Neutrophil (primary cell): ENCODE measurements at regions not wholly inside any gene's neighbourhood (a gene's known extent, or its start where the extent isn't known, plus 50 kb on each side); places are given as distances from the start of the nearest gene placed in this dataset.

Source experiments
- H3K27ac ChIP-seq: fragments of 200-600 bp; sonication (generic); 2 replicates; pipeline ENCODE4 v1.5.1; 2016; ENCODE audit warnings: mild to moderate bottlenecking, moderate library complexity
- H3K27me3 ChIP-seq: fragments of 200-600 bp; sonication (generic); 2 replicates; pipeline ENCODE4 v1.6.0; 2016; ENCODE audit warnings: mild to moderate bottlenecking
- H3K36me3 ChIP-seq: fragments of 200-600 bp; sonication (generic); 2 replicates; pipeline ENCODE4 v1.5.1; 2017
- H3K4me1 ChIP-seq, 2 experiments: fragments of 200-600 bp in 1 of 2; sonication (generic) in 1 of 2; 1 replicate in 1 of 2; 2 replicates in 1 of 2; pipeline versions ENCODE4 v1.5.1 to v1.6.1; 2013 to 2016; ENCODE audit warnings: low read depth in 1 of 2, low read length in 1 of 2, mild to moderate bottlenecking in 1 of 2, moderate library complexity in 1 of 2; ENCODE audit not compliant: control insufficient read depth in 1 of 2, insufficient read depth in 1 of 2
- H3K4me3 ChIP-seq, 2 experiments: fragments of 200-600 bp in 1 of 2; sonication (generic) in 1 of 2; 1 replicate in 1 of 2; 2 replicates in 1 of 2; pipeline ENCODE4 v1.5.1; 2013 to 2016; ENCODE audit warnings: low read depth in 1 of 2, low read length in 1 of 2, mild to moderate bottlenecking in 1 of 2, moderate library complexity in 1 of 2
- H3K9me3 ChIP-seq: fragments of 200-600 bp; sonication (generic); 2 replicates; pipeline ENCODE4 v1.5.1; 2016
- TF ChIP-seq, protein P1 (sequence below): fragments of 200-600 bp; sonication (generic); IDR thresholded peaks from 2 replicates; pipeline ENCODE4 v1.5.1; 2016; ENCODE audit warnings: antibody characterized with exemption

- Histone ChIP-seq H3K4me3 (no peak overlapping the region), H3K36me3 (no peaks in the 10 kb centered on the region), H3K4me1 (no peaks in the 10 kb centered on the region), H3K27ac (no peak overlapping the region), H3K27me3 (peaks cover 82% of the 10 kb centered on the region), H3K9me3 (no peaks in the 10 kb centered on the region)
- TF ChIP-seq, protein P1, sequence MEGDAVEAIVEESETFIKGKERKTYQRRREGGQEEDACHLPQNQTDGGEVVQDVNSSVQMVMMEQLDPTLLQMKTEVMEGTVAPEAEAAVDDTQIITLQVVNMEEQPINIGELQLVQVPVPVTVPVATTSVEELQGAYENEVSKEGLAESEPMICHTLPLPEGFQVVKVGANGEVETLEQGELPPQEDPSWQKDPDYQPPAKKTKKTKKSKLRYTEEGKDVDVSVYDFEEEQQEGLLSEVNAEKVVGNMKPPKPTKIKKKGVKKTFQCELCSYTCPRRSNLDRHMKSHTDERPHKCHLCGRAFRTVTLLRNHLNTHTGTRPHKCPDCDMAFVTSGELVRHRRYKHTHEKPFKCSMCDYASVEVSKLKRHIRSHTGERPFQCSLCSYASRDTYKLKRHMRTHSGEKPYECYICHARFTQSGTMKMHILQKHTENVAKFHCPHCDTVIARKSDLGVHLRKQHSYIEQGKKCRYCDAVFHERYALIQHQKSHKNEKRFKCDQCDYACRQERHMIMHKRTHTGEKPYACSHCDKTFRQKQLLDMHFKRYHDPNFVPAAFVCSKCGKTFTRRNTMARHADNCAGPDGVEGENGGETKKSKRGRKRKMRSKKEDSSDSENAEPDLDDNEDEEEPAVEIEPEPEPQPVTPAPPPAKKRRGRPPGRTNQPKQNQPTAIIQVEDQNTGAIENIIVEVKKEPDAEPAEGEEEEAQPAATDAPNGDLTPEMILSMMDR: no peak
Measured at GRCh38 chr17:45703348-45703747, 80.8 kb upstream of the CRHR1 start.

- Histone ChIP-seq H3K36me3 (no peaks in the 10 kb centered on the region), H3K27ac (no peak overlapping the region), H3K4me3 (no peak overlapping the region), H3K27me3 (peaks cover 86% of the 10 kb centered on the region), H3K9me3 (no peaks in the 10 kb centered on the region), H3K4me1 (no peaks in the 10 kb centered on the region)
- TF ChIP-seq, protein P1: no peak
Measured at GRCh38 chr17:45703806-45704205, 80.3 kb upstream of the CRHR1 start.

- H3K4me3 ChIP-seq: no peak overlapping the region
- H3K36me3 ChIP-seq: no peaks in the 10 kb centered on the region
- H3K27me3 ChIP-seq: peaks cover 90% of the 10 kb centered on the region
- TF ChIP-seq, protein P1: no peak
- H3K9me3 ChIP-seq: no peaks in the 10 kb centered on the region
- no peaks in the 10 kb centered on the region for H3K4me1 ChIP-seq
- H3K27ac ChIP-seq: no peak overlapping the region
Measured at GRCh38 chr17:45704251-45704650, 79.9 kb upstream of the CRHR1 start.

- Histone ChIP-seq H3K36me3 (no peaks in the 10 kb centered on the region), H3K4me1 (no peaks in the 10 kb centered on the region), H3K4me3 (no peak overlapping the region), H3K27ac (no peak overlapping the region), H3K27me3 (peaks cover 90% of the 10 kb centered on the region), H3K9me3 (no peaks in the 10 kb centered on the region)
- TF ChIP-seq, protein P1: no peak
Measured at GRCh38 chr17:45705123-45706009, 78.8 kb upstream of the CRHR1 start.

DNA sequence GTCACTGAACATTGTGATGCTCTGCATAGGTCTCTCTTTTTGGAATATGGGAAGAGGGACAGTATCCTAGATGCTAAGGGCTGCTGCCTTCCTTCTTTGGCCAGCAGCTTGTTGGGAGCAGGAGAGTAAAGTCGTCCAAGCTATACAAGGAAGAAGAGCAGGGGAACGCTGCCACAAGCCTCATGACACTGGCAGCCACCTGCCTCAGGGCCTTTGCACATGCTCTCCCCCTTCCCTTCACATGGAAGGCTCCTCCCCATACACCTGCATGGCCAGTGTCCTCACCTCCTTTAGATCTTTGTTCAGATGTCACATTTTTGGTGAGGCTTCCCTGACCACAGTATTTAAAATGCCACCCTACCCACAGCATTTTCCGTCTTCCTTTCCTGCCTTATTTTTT is 78.1 kb upstream of the CRHR1 start:
- Histone ChIP-seq H3K4me3 (no peak overlapping the region), H3K27me3 (peaks cover 90% of the 10 kb centered on the region), H3K4me1 (no peaks in the 10 kb centered on the region), H3K36me3 (no peaks in the 10 kb centered on the region), H3K27ac (no peak overlapping the region), H3K9me3 (no peaks in the 10 kb centered on the region)
- TF ChIP-seq, protein P1: no peak
